GM19023 (cell line): ENCODE measurements at regions not wholly inside any gene's neighbourhood (a gene's known extent, or its start where the extent isn't known, plus 50 kb on each side); places are given as distances from the start of the nearest gene placed in this dataset.

Experiments
- ATAC-seq: cut with Tn5 transposase; IDR thresholded peaks from one replicate; pipeline ENCODE4 v1.9.1; 2021; ENCODE audit warnings: mild to moderate bottlenecking, moderate library complexity; ENCODE audit not compliant: unreplicated experiment

DNA sequence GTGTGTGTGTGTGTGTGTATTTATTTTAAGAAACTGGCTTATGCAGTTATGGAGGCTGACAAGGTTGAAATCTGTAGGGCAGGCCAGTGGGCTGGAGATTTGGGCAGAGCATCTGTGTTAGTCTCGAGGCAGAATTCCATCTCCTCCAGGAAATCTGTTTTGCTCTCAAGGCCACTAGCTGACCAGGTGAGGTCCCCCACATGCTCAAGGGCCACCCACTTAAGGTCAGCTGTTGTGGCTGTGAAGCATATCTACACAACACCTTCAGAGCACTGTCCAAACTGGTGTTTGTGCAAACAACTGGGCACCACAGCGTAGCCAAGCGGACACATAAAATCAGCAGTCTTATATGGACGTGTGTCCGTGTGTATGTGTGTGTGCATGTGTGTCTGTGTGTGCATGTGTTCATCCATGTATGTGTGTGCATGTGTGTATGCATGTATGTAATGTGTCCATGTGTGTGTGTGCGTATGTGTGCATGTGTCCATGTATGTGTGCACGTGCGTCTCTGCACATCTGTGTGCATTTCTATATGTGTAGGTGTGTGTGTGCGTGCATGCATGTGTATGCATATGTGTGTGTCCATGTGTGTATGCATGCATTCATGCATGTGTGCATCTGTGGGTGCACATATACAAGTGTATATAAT, 400.9 kb downstream of the BRD1 start:
- no peak for ATAC-seq

DNA sequence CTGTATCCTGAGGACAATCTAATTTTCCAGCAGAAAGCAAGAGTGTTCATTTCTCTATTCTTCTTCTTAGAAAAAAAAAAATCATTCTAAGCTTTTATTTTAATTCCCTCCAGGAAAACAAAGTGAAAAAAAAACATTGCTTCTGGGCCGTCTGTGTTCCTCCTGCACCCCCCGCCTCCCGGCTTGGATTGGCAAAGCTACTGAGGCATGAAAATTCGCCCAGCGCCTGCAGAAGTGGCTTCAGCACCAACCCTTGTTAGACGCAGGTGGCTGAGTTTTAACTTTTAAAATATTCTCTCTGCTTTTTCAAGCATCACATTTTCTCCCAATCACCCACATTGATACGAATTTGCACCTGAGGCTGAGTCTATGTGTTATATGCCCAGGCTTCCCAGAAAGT, 401.6 kb downstream of the BRD1 start:
- ATAC-seq: no peak

DNA sequence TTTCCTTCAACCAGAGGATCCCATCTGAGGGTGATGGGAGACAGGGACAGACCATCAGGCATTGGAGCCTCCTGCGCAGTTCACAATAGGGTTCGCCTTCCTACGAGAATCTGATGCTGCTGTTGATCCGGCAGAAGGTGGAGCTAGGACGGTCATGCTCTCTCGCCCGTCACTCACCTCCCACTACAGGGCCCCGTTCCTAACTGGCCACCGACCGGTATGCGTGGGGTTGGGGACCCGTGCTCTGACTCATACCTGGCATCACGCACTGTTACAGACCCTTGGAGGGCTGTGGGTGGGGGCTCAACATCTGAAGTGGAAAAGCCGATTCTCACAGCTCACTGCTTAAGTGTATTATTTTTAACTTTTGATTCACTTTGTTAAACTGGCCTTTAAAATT, 402.3 kb downstream of the BRD1 start:
- no peak for ATAC-seq

DNA sequence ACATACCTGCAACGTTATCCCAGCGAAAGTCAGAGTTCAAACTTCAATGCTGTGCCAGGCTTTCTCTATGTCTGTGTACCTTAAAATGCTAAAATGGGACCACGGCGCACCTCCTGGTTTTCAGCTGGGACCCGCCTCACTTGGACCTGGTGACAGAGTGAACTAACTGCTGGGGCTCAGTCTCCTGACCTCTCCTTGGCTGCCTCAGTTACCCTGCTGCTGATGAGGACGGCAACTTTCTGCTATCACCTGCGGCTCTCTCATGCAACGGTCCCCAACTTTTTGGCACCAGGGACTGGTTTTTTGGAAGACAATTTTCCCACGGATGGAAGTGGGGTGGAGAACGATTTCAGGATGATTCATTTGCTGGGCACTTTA, 402.8 kb downstream of the BRD1 start:
- ATAC-seq: no peak

GRCh38 chr22:49423125-49423650, 404.5 kb downstream of the BRD1 start:
- ATAC-seq: no peak

DNA sequence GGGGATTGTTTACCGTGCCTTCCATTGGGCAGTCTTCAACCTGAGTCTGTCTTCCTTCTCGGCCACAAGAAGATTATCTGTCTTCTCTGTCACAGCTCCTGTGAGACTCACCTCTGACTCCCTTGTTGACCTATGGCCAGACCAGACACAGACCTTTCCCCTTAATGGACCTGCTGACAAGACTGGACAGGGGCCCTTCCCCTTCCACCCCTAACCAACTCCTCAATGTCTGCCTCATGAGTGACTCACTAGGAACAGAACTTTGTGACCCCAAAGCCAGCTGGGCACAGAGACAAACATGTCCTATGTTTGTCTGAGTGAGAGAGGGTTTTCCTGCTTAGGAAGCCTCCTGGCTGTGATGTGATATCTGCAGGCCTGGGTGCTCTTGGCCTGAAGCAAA, 405.0 kb downstream of the BRD1 start:
- no peak for ATAC-seq

DNA sequence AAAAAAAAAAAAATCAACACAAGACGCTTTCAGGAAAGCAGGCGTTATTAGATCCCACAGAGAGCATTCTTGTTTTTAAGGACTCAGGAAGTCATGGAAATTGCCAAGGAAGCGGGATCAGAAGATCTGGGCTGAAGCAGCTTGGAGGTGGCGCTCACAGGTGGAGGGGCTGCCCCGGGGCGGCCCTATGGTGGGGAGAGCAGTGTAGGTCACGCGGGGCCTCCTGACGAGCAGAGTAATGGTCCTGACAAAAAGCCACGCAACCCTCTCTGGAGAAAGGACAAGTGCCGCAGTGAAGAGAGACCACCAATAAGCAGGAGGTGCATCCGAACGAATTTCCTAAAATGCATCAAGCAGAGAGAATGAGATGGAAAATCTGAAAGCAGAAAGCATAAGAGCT, 407.0 kb downstream of the BRD1 start:
- no peak for ATAC-seq

- no peak for ATAC-seq
These were observed 408.0 kb downstream of the BRD1 start for GRCh38 chr22:49419661-49420060.

DNA sequence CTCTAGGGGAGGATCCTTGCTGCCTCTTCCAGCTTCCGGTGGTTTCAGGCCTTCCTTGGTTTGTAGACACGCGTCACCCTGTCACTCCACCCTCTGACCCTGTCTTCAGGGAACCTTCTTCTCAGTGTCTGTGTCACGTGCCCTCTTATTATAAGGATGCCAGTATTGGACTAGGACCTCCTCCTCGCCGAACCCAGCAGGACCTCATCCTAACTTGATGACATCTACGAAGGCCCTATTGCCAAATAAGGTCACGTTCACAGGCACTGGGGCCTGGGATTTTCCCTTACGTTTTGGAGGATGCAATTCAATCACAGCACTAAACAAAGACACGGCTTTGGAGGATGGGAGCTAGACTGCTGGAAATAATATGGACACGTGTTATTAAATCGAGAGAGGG, 408.7 kb downstream of the BRD1 start:
- no peak for ATAC-seq

DNA sequence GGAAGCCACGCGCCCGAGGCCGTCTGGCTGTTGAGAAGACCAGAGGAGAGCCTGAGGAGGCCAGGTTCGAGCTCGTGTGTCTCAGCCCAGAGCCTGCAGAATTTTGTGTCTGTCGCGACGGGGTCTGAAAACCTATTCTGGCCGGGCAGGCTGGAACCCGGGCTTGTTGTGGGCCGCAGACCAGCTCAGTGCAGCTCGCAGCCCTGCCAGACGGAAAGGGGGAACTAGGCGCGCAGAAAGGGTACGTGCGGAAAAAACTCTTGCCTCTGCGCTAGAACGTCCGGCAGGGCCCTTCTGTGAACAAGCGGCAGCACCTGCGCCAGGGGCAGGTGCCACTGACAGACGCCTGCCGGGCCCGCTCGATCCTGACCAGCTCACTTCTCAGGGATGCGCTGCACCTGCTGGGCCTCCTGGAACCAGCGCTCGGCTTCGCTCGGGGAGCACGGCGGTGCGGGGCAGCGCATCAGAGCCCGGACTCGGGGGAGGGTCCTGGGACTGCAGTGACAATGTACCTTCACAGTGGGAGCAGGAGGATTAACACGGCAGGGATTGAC, 409.3 kb downstream of the BRD1 start:
- no peak for ATAC-seq

DNA sequence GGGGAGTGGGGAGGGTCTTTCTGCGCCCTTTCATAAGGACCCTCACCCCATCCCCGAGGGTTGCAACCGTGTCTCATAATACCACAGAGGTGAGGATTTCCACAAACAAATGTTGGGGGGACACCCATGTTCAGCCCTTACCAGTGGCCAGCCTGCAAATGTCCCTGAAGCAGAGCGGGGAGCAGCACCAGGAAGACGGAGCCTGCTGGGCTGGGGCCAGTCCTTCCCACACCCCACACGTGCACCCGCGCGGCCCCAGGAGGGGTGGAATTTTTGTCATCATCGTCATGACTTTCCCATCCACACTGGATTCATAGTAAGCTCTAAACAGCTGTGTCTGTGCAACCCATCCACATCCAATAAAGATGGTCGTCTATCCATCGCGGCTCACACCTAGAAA, 409.8 kb downstream of the BRD1 start:
- no peak for ATAC-seq

DNA sequence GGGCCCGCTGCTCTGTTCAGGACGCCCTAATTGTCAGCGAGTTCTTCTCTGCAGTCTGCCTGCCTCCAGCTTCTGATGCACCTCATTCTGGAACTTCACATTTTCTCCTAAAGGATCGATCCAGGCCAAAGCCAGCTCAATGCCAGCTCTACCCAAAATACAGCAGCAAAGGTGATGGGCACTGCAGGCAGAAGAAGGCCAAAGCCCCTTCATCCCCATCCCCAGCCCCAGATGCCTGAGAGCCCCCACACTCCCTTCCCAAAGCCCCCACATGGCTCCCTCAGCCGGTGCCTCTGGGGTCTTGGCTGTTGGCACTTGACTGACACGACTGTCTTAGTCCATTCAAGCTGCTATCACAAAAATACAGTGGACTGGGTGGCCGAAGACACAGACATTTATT, 410.3 kb downstream of the BRD1 start:
- ATAC-seq: no peak

GRCh38 chr22:49415151-49415951, 412.3 kb downstream of the BRD1 start:
- ATAC-seq: no peak

DNA sequence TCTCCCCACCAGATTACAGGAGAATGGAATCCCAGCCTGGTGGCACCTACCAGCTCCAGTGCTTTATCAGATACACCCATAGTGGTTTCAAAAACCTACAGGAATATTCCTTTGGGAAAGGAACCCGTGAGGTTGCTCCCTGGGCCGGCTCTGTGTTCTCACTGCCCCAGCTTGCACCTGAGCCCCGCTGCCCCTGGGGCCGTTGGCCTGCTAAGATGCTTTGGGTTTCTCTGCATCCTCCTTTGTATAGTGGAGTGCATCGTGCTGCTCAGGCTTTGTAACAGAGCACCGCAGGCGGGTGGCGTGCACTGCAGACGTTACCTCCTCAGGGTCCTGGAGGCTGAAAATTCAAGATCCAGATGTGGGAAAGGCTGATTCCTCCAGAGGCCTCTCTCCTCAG, 414.1 kb downstream of the BRD1 start:
- no peak for ATAC-seq

- no peak for ATAC-seq
These were observed 414.5 kb downstream of the BRD1 start for GRCh38 chr22:49413146-49413545.

GRCh38 chr22:49412236-49412635, 415.4 kb downstream of the BRD1 start:
- ATAC-seq: no peak

DNA sequence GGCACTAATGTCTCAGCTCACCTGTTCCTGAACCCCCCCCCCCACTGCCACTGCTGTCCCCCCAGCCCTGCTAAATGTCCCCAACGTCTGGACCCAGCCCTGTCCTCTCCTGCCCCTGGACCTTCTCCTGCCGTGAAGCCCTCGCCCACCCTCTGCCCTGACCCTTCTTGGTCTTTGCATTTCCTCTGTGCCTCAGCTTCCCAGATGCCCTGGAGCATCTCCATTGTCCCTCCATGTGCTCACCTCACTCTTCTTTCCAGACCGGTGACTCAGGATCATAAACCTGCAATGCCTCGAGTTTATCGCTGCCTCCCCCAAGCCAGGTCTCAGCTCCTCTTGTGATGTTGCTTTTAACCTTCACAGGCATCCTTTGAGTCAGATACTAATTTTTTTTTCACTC, 416.4 kb downstream of the BRD1 start:
- no peak for ATAC-seq

DNA sequence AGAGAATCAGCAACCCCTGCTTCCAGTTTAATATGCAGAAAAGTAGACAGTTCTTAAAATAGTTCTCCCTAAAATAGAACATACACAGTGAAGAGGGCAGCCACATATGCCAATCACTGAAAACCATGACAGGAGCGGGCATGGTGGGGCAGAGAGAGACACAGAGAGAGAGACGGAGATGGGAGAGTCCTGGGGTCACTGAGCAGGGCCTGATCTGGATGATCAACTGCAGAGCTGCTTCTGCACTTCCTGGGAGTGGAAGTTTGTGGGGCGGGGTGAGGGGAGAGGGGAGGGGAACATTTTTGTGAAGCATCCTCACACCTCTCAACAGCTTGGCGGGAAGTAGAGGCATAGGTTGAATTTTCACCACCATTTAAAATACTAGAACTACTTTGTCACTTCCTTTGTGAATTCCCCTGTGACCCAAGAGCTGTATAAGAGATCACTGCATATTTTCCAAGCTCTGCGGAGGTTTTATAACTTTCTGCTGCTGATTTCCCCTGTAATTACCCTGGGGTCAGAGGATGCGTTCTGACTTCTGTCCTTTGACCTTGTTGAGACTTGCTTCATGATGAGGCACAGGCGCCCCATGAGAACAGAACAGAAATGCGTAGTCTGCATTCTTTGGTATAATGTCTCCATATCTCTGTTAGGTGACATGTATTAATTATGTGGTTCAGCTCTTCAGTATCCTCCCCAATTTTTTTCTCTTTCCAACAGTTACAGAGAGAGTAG, 419.4 kb downstream of the BRD1 start:
- no peak for ATAC-seq

DNA sequence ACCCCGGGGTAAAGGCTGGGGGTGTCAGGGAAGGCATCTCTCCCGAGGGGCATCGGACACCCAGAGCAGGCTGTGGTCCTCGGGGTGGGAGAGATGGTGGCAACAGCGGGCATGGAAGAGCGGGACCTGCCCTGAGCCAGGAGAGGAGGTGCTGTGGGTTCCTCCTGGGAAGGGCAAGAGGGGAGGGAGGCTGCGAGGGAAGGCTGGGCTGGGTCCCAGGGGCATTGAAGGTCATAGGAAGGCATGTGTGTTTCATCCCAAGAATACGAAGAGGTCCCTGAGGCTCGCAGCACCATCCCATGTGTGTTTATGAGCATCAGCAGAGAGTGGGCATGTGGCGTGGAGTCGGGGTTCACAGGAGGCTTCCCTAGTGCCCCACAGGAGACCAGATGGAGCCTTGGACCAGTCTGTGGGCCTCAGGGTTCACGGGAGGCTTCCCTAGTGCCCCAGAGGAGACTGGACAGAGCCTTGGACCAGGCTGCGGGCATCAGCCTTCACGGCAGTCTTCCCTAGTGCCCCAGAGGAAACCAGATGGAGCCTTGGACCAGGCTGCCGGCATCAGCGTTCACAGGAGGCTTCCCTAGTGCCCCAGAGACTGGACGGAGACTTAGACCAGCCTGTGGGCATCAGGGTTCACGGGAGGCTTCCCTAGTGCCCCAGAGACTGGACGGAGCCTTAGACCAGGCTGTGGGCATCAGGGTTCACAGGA, 420.6 kb downstream of the BRD1 start:
- no peak for ATAC-seq

DNA sequence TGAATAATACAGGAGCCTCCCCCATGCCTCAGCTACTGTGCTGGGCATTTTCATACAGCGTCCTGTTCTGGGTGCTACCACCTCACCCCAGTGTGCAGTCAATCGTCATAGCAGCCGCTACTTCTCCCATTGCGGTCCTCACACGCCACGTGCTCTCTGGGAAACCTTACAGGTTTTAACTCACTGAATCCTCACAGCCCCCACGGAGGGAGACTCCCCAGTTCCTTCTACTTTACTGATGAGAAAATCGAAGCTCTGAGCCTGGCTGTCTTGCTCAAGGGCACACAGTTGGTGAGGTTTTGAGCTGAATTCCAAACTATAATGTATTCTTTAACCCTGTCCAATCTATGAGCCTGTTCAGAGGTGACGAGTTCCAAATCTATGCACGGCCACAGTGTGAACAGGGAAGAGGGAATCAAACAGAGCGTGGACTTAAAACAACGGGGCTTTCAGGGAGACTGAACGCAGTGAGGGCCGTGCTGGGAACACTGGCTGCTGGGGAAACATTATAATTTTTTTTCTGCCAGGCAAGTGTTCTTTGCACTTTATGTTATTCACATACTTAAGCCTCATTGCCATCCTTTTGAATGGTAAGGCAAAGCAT, 421.5 kb downstream of the BRD1 start:
- no peak for ATAC-seq
